CD4-positive, alpha-beta T cell treated with Interleukin-17A for 4 hours (primary cell): ENCODE measurements at regions not wholly inside any gene's neighbourhood (a gene's known extent, or its start where the extent isn't known, plus 50 kb on each side); places are given as distances from the start of the nearest gene placed in this dataset.
"Not testable (repeated sequence)": the region's sequence is repeated elsewhere in the genome, so short reads cannot be mapped to it uniquely, and the experiment has no call there.

Source experiments
- DNase-seq: peaks from one replicate; pipeline ENCODE4 v3.0.0-alpha.2; 2020; ENCODE audit warnings: mixed read lengths

GRCh38 chr1:30476911-30477459 lies 246.4 kb downstream of the MATN1 start:
- DNase-seq: no peak

DNA sequence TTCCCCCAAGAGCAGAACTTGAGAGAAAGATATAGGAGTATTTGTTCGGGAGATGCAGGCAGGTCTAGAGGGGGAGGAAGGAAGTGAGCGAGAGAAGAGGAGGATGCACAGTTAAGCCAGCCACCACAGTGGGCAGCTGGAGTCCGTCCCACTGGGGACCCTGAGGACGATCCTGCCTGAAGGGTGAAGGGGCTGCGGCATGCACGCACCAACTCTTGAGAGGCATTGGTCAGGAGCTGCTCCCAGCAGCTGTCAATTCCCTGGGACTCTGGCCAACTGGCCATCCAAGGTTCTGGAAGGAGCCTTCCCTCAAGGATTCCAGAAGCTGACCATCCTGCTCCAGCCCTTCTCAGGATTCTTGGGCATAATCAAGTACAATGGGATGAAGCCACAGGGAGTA lies 246.9 kb downstream of the MATN1 start:
- DNase-seq: no peak

GRCh38 chr1:30475966-30476365 lies 247.4 kb downstream of the MATN1 start:
- no peak for DNase-seq

- no peak for DNase-seq
Measured at GRCh38 chr1:30475201-30475600, 248.2 kb downstream of the MATN1 start.

GRCh38 chr1:30474818-30475200 lies 248.6 kb downstream of the MATN1 start:
- DNase-seq: no peak

DNA sequence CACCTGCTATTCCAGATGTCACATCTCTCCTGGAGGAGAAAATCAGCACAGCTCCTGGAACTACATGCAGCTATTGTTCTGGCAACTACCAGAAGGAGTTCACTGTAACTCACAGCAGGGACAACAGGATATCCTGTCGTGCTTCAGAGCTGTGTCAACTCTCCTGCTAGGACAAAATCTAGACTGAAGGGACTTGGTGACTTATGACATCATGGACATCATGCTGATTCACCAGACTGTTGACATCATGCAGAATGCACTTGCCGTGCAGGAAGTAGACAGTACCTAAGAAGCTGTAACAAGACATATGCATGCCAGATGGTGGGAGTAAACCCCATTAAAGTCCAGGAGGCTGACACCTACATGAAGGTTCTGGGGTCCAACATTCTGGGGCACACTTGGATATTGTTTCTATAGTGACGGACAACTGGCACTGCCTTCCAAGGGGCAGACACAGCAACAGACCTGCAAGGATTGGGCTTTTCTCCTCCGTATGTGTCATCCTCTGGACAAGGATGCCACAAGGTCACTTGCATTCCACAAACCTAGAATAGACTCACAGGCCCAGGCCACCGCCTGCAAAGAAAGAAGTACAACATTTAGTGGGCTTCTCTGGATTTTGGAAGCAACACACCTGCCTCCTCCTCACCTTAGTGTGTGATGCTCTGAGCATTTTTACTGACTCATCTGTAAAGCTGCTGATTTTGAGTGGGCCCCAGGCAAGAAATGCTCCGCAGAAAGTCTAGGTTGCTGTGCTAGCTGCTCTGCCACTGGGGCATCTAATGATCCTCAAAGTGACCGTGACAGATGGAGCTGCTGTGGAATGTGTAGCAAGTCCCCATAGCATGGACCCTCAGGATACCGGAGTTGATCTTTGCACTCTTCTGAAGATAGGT lies 249.2 kb downstream of the MATN1 start:
- DNase-seq: no peak

- DNase-seq: no peak
Measured at GRCh38 chr1:30472526-30472925, 250.9 kb downstream of the MATN1 start.

GRCh38 chr1:30472009-30472408 lies 251.4 kb downstream of the MATN1 start:
- DNase-seq: no peak

DNA sequence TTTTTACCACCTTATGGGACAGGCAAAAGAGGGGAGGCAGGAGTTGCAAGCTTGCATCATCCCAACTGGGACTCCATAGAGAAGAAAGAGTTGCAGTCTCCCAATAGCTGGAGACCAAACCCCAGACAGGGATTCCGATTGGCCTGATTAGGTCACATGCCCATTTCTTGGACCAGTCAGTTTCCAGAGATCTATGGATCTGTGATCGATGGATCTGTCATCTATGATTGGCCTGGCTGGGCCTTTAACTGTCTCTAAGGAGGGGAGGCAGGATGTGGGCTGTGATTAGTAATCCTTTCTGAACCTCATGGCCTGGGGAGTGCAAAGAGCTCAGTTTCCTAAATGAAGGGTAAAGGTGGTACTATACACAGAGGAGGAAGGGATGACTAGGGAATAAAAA lies 252.1 kb downstream of the MATN1 start:
- DNase-seq: no peak

DNA sequence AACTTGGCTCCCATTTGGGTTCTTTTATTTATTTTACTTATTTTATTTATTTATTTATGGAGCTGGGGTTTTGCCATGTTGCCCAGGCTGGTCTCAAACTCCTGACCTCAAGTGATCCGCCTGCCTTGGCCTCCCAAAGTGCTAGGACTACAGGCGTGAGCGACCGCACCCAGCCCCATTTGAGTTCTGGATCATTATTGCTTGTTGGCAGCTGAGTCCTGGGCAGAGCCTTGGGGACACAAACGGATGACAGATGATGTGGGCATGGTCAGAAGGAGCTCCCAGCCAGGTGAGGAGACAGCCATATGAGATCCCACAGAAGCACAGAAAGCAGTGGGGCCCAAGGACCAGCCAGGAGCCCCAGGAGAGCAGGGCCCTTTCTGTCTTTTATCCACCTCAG lies 254.0 kb downstream of the MATN1 start:
- DNase-seq: no peak

DNA sequence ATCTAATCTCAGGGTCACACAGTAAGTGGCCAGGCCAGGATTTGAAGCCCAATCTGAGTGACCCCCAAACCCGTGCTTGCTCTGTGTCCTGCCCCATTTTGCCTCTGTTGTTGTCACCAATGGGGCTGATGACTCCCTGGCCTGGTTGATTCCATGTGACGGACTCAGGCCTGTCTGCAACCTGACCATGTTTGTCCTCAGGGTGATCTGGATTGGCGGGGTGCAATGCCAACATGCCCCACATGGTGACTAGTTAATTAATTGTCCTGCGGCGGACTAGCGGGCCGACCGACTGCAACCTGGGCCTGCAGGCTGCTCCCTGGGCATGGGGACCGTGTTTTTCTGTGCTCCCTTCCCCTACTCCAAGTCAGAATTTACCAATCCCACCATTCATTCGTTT lies 256.3 kb downstream of the MATN1 start:
- DNase-seq: no peak

GRCh38 chr1:30466610-30467009 lies 256.8 kb downstream of the MATN1 start:
- no peak for DNase-seq

DNA sequence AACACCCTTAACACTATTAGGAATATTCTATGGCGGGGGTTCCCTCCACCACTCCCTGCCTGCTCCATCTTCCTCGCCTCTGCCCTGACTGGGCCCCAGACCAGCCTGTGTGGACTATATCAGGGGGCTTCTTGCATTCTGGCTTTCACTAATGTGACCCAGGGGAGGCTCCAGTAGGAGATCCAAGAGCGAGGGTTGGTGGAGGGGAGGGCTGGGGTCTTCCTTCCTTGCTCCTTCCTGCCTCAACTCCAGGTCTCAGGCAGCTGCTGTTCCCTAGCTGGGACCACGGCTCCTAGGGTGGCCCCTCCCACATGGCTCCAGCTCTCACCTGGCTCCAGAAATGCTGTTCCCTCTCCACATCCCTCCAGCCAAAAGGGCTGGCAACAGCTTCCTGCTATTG lies 257.4 kb downstream of the MATN1 start:
- no peak for DNase-seq

DNA sequence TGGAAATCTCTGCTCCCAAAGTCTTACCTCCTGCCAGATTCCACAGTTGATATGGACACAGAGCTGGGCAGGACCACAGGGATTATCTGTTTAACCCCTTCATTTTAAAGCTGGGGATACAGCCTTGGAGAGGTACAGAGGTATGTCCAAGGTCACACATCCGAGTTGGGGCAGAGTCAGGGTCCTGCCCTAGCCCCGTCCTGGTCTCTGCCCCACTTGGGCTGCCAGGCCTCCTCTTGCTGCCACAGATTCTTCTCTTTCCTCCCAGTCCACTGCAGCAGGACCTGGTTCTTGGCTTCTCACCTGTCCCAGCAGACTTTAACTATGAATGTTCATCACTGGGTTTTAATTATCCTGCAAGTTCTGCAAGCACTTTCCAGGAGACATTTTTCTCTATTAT lies 258.3 kb downstream of the MATN1 start:
- no peak for DNase-seq

DNA sequence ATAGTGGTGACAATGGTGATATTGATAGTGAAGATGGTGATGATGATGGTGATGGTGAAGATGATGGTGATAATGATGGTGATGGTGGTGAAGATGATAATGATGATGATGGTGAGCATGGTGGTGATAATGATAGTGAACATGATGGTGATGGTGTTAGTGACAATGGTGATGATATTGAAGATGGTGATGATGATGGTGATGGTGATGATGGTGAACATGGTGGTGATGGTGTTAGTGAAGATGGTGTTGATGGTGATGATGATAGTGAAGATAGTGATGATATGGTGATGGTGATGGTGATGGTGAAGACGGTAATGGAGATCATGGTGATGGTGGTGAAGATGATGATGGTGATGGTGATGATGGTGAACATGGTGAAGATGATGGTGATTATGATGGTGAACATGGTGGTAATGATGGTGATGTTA lies 259.2 kb downstream of the MATN1 start:
- no peak for DNase-seq

- no peak for DNase-seq
Measured at GRCh38 chr1:30462826-30463425, 260.5 kb downstream of the MATN1 start.

DNA sequence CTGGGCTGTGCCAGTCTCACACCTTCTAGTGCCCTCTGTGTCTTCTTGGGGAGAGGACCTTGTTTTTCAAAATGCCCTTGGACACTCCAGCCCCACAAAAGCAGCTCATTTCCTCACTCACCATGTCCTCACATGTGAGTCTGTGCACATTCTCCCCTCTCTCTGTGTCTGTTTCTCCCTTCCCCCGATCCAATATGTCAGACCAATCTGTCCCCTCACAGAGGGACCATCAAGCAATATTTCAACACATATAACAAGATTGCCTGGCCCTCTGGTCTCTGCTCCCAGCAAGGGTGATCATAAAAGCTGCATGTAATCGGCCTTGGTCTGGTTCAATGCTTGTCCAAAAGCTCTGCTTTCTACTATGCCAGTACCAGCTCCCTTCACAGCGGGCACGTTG lies 261.2 kb downstream of the MATN1 start:
- no peak for DNase-seq

- DNase-seq: no peak
Measured at GRCh38 chr1:30461640-30462039, 261.7 kb downstream of the MATN1 start.

- DNase-seq: no peak
Measured at GRCh38 chr1:30460661-30461060, 262.7 kb downstream of the MATN1 start.

- not testable (repeated sequence) for DNase-seq
Measured at GRCh38 chr1:30458730-30459485, 264.5 kb downstream of the MATN1 start.

DNA sequence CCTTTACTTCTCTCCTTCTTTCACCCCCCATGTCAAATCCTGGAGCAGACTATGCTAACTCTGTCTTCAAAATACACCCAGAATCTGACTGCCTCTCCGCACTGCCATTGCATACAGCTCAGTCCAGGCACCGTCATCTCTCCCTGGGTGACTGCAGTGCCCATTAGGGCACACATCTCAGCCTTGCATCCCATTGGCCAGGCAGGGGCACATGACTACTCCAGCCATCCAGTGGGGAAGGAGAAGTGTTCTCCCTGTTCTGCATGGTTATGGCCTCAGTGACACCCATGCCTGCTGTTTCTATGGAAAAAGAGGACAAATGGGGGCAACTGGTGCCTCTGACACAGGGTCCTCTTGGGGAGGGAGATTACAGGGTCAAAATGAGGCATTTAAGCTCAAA lies 270.5 kb downstream of the MATN1 start:
- no peak for DNase-seq

DNA sequence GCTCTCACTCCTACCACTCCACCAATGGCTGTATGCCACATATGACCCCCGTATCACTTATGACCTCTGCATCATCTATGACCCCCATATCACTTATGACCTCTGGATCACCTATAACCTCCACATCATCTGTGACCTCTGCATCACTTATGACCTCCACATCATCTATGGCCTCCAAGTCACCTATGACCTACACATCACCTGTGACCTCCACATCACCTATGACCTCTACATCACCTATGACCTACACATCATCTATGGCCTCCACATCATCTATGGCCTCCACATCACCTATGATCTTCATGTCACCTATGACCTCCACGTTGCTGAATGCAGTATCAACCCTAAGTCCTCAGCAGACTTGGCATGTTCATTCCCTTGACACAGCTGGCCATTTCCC lies 271.2 kb downstream of the MATN1 start:
- no peak for DNase-seq

- DNase-seq: no peak
Measured at GRCh38 chr1:30451532-30452125, 271.8 kb downstream of the MATN1 start.
